ENCODE measurements at regions not wholly inside any gene's neighbourhood (a gene's known extent, or its start where the extent isn't known, plus 50 kb on each side); places are given as distances from the start of the nearest gene placed in this dataset.

DNA sequence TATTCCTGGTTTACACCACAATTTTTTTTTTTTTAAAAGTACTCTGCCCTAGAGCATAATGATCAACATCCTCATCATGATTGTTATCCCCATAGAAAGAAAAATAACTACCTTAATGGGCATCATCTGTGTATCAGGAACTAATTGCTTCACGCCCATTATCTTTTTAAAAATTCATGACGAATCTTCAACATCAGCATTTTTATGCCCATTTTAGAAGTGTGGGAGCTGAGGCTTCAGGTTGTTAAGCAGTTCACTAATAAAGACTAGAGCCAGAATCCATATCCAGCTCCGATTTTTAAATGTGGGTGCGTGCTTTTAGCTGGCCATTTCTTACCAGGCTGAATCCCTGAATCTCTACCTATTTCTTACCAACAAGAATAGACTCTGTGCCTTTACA lies 92.9 kb upstream of the KCNA4 start:
- TF ChIP-seq POLR2A (IDR thresholded peaks at IDR 0.05) (no peak), POLR2AphosphoS5 (IDR thresholded peaks at IDR 0.05) (no peak)

Measured in spleen (tissue), 3 donors.